SK-N-SH (cell line): ENCODE measurements at regions not wholly inside any gene's neighbourhood (a gene's known extent, or its start where the extent isn't known, plus 50 kb on each side); places are given as distances from the start of the nearest gene placed in this dataset.

ENCODE experiments used
- CTCF ChIP-seq: fragments of 200-600 bp; sonication (generic); IDR thresholded peaks from 2 replicates; pipeline ENCODE4 v1.6.1; 2017; ENCODE audit warnings: antibody characterized with exemption, mild to moderate bottlenecking, moderate library complexity
- GABPA ChIP-seq: IDR thresholded peaks from 2 replicates; pipeline ENCODE4 v1.4.0; 2012; ENCODE audit warnings: low read depth, mild to moderate bottlenecking
- MAX ChIP-seq: IDR thresholded peaks from 2 replicates; pipeline ENCODE4 v1.4.0; 2012; ENCODE audit warnings: low read depth
- MXI1 ChIP-seq: IDR thresholded peaks from 2 replicates; pipeline ENCODE4 v1.6.1; 2012; ENCODE audit warnings: mild to moderate bottlenecking, low read depth, low read length, improper control_type of control experiment
- RFX5 ChIP-seq: IDR thresholded peaks from 2 replicates; pipeline ENCODE4 v1.6.1; 2012; ENCODE audit warnings: mild to moderate bottlenecking, improper control_type of control experiment, low read length
- SMC3 ChIP-seq: IDR thresholded peaks from 2 replicates; pipeline ENCODE4 v1.6.1; 2012; ENCODE audit warnings: low read depth, low read length, improper control_type of control experiment
- TAF1 ChIP-seq: IDR thresholded peaks from 2 replicates; pipeline ENCODE4 v1.6.1; 2012; ENCODE audit warnings: low read depth, mild to moderate bottlenecking, low read length, moderate library complexity, borderline replicate concordance
- YY1 ChIP-seq: IDR thresholded peaks from 2 replicates; pipeline ENCODE4 v1.4.0; 2012; ENCODE audit warnings: low read depth, mild to moderate bottlenecking
- ZBTB33 ChIP-seq: IDR thresholded peaks from 2 replicates; pipeline ENCODE4 v1.4.0; 2012; ENCODE audit warnings: low read depth, borderline replicate concordance

- TF ChIP-seq CTCF = no peak
- no peak for TF ChIP-seq MAX
- TF ChIP-seq RFX5 = no peak
- TF ChIP-seq TAF1 = no peak
- TF ChIP-seq YY1 = no peak
- TF ChIP-seq SMC3 = no peak
- TF ChIP-seq MXI1 = no peak
- no peak for TF ChIP-seq ZBTB33
- no peak for TF ChIP-seq GABPA
Observed at GRCh38 chr11:104410336-104410735, 246.4 kb upstream of the PDGFD start.
